ENCODE measurements at regions not wholly inside any gene's neighbourhood (a gene's known extent, or its start where the extent isn't known, plus 50 kb on each side); places are given as distances from the start of the nearest gene placed in this dataset.

- TF ChIP-seq, protein P1, sequence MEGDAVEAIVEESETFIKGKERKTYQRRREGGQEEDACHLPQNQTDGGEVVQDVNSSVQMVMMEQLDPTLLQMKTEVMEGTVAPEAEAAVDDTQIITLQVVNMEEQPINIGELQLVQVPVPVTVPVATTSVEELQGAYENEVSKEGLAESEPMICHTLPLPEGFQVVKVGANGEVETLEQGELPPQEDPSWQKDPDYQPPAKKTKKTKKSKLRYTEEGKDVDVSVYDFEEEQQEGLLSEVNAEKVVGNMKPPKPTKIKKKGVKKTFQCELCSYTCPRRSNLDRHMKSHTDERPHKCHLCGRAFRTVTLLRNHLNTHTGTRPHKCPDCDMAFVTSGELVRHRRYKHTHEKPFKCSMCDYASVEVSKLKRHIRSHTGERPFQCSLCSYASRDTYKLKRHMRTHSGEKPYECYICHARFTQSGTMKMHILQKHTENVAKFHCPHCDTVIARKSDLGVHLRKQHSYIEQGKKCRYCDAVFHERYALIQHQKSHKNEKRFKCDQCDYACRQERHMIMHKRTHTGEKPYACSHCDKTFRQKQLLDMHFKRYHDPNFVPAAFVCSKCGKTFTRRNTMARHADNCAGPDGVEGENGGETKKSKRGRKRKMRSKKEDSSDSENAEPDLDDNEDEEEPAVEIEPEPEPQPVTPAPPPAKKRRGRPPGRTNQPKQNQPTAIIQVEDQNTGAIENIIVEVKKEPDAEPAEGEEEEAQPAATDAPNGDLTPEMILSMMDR (IDR thresholded peaks at IDR 0.05): no peak
- TF ChIP-seq POLR2A (IDR thresholded peaks at IDR 0.05): no peak
- no peak for TF ChIP-seq POLR2AphosphoS5 (IDR thresholded peaks at IDR 0.05)
These were observed 296.1 kb downstream of the EPHA4 start for GRCh38 chr2:221276033-221276432.
